ENCODE measurements at regions not wholly inside any gene's neighbourhood (a gene's known extent, or its start where the extent isn't known, plus 50 kb on each side); places are given as distances from the start of the nearest gene placed in this dataset.

DNA sequence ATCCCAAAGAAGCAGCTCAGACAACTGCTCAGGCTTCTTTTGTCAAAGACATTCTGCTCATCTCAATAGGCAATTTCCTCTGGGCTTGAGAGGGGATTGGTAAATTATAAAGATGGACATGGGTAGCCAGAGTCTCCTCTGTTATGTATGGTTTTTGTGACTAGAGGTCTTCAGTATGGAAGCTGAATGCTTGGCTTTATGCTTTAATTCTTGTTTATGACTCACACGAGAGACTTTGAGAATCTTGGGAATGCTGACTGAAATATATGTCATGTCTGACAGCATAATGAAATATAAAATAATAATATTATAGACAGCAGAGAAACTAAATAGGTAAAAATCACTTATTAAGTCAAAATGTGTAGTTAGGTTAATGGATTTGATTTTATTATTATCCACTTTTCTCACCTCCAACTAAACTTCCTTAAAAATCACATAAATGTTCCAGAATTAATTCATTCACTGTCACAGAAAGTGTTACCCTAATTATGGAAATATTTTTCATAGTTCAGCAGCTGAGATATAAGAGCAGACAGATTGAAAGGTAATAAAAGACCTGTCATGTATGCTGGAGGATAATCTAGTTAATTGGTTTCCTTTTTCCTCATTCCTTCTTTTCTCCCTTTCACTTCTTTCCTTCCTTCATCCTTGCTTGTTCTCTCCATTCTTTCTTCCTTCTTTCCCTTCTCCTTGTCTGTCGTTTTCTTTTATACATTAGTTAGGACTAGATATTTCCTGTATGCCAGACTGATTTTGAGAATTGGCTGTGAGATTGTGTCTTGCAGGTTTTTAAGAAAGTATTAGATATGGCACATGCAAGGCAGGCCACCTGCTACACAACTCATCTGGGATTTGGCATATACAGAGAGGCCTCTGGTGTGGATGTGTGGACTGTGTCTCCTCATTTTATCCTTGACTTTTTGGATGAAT lies 1866.1 kb upstream of the NUDT12 start:
- no peaks in the 10 kb centered on the region for H3K9me3 Mint-ChIP-seq (ENCODE audit: unreplicated experiment)
- TF ChIP-seq, protein P1, sequence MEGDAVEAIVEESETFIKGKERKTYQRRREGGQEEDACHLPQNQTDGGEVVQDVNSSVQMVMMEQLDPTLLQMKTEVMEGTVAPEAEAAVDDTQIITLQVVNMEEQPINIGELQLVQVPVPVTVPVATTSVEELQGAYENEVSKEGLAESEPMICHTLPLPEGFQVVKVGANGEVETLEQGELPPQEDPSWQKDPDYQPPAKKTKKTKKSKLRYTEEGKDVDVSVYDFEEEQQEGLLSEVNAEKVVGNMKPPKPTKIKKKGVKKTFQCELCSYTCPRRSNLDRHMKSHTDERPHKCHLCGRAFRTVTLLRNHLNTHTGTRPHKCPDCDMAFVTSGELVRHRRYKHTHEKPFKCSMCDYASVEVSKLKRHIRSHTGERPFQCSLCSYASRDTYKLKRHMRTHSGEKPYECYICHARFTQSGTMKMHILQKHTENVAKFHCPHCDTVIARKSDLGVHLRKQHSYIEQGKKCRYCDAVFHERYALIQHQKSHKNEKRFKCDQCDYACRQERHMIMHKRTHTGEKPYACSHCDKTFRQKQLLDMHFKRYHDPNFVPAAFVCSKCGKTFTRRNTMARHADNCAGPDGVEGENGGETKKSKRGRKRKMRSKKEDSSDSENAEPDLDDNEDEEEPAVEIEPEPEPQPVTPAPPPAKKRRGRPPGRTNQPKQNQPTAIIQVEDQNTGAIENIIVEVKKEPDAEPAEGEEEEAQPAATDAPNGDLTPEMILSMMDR (IDR thresholded peaks at IDR 0.05; ENCODE audit: unreplicated experiment), result no peak
- no peak for DNase-seq (ENCODE audit: low spot score)
- H3K4me1 Mint-ChIP-seq (ENCODE audit: unreplicated experiment), result no peaks in the 10 kb centered on the region
- no peak overlapping the region for H3K4me3 Mint-ChIP-seq (ENCODE audit: unreplicated experiment)
- no peaks in the 10 kb centered on the region for H3K27me3 Mint-ChIP-seq (ENCODE audit: unreplicated experiment)
- H3K36me3 Mint-ChIP-seq (ENCODE audit: low read depth, unreplicated experiment), result no peaks in the 10 kb centered on the region
- no peak overlapping the region for H3K27ac Mint-ChIP-seq (ENCODE audit: unreplicated experiment)

DNA sequence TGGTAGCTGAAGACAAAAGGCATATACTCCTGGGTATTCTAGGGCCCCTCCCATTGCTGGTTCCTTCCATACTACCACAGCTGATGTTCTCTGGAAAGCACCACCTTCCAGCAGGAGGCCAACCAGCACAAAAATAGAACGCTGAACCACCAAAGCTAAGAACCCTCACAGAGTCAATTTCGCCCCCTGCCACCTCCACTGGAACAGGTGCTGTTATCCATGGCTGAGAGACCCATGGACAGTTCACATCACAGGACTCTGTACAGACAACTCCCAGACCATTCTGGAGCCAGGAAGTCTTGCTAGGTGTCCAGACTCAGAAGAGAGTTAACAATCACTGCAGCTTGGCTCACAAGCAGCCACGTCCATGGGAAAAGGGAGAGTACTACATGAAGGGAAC lies 1851.5 kb upstream of the NUDT12 start:
- Mint-ChIP-seq H3K9me3 (ENCODE audit: unreplicated experiment) (no peaks in the 10 kb centered on the region), H3K27me3 (ENCODE audit: unreplicated experiment) (peaks cover 2% of the 10 kb centered on the region), H3K27ac (ENCODE audit: unreplicated experiment) (no peak overlapping the region), H3K4me1 (ENCODE audit: unreplicated experiment) (no peaks in the 10 kb centered on the region), H3K36me3 (ENCODE audit: low read depth, unreplicated experiment) (no peaks in the 10 kb centered on the region), H3K4me3 (ENCODE audit: unreplicated experiment) (no peak overlapping the region)
- no peak for DNase-seq (ENCODE audit: low spot score)
- TF ChIP-seq, protein P1 (IDR thresholded peaks at IDR 0.05; ENCODE audit: unreplicated experiment), result no peak

DNA sequence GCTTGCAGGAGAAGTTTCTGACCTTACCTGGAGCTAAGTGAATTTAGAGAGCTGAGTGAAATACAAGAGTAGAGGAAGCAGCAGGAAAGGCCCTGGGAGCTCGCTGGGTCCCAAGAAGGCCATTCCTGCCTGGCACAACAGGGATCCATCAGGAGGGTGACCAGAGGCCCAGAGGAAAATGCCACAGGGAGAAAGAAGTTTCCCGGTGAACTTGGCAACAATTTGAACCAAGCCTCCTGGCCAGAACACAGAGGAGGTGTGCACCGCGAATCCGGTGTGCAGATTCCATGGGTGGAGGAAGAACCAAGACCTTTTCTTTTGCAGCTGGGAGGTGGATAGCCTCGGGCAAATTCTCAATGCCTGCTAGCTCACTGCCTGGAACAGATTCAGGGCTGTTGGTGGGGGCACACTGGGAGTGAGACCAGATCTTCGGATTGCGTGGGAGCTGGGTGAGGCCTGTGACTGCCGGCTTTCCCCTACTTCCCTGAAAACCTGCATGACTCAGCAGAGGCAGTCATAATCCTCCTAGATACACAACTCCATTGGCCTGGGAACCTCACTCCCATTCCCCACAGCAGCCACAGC lies 1850.9 kb upstream of the NUDT12 start:
- no peak overlapping the region for H3K27ac Mint-ChIP-seq (ENCODE audit: unreplicated experiment)
- no peaks in the 10 kb centered on the region for H3K36me3 Mint-ChIP-seq (ENCODE audit: low read depth, unreplicated experiment)
- no peaks in the 10 kb centered on the region for H3K27me3 Mint-ChIP-seq (ENCODE audit: unreplicated experiment)
- H3K4me3 Mint-ChIP-seq (ENCODE audit: unreplicated experiment), result no peak overlapping the region
- no peaks in the 10 kb centered on the region for H3K4me1 Mint-ChIP-seq (ENCODE audit: unreplicated experiment)
- TF ChIP-seq, protein P1 (IDR thresholded peaks at IDR 0.05; ENCODE audit: unreplicated experiment), result no peak
- no peaks in the 10 kb centered on the region for H3K9me3 Mint-ChIP-seq (ENCODE audit: unreplicated experiment)
- DNase-seq (ENCODE audit: low spot score), result no peak

DNA sequence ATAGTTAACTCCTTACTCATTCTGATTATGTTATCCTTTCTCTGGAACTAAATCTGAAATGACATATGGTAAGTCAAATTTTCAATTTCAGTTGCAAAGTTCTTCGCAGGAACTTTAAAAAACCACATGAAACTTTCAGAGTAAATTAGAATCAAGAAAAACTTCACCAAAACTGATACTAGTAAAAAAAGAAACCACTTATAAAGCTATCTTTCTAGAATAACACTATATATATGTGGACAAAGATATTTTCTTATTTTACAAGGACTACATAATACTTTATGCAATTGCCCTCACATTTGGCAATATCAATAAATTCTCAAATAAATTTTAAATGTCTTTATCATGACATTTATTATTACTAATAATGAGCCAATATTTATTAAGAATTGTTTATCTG lies 1847.1 kb upstream of the NUDT12 start:
- H3K27me3 Mint-ChIP-seq (ENCODE audit: unreplicated experiment), result no peaks in the 10 kb centered on the region

More for the DNA sequence above, 1847.1 kb upstream of the NUDT12 start:
- H3K27ac Mint-ChIP-seq (ENCODE audit: unreplicated experiment), result no peak overlapping the region
- H3K36me3 Mint-ChIP-seq (ENCODE audit: low read depth, unreplicated experiment), result no peaks in the 10 kb centered on the region
- H3K4me1 Mint-ChIP-seq (ENCODE audit: unreplicated experiment), result no peaks in the 10 kb centered on the region
- TF ChIP-seq, protein P1 (IDR thresholded peaks at IDR 0.05; ENCODE audit: unreplicated experiment), result no peak
- no peak for DNase-seq (ENCODE audit: low spot score)
- H3K4me3 Mint-ChIP-seq (ENCODE audit: unreplicated experiment), result no peak overlapping the region
- H3K9me3 Mint-ChIP-seq (ENCODE audit: unreplicated experiment), result no peaks in the 10 kb centered on the region

All from endothelial cell (in vitro differentiated cells).